LNCaP clone FGC (cell line): ENCODE measurements at regions not wholly inside any gene's neighbourhood (a gene's known extent, or its start where the extent isn't known, plus 50 kb on each side); places are given as distances from the start of the nearest gene placed in this dataset.

Experiments used
- DNase-seq: peaks from one replicate; pipeline ENCODE4 v3.0.0-alpha.2; 2011; ENCODE audit warnings: low read depth
- H3K4me3 ChIP-seq: 2 replicates; pipeline ENCODE4 v1.5.1; 2011; ENCODE audit warnings: mild to moderate bottlenecking, low read depth, low read length, control low read depth
- TF ChIP-seq, protein P1 (sequence below): IDR thresholded peaks from 2 replicates; pipeline ENCODE4 v1.5.1; 2012; ENCODE audit warnings: mild to moderate bottlenecking; ENCODE audit not compliant: control insufficient read depth, insufficient read depth; ENCODE audit errors: extremely low read depth

DNA sequence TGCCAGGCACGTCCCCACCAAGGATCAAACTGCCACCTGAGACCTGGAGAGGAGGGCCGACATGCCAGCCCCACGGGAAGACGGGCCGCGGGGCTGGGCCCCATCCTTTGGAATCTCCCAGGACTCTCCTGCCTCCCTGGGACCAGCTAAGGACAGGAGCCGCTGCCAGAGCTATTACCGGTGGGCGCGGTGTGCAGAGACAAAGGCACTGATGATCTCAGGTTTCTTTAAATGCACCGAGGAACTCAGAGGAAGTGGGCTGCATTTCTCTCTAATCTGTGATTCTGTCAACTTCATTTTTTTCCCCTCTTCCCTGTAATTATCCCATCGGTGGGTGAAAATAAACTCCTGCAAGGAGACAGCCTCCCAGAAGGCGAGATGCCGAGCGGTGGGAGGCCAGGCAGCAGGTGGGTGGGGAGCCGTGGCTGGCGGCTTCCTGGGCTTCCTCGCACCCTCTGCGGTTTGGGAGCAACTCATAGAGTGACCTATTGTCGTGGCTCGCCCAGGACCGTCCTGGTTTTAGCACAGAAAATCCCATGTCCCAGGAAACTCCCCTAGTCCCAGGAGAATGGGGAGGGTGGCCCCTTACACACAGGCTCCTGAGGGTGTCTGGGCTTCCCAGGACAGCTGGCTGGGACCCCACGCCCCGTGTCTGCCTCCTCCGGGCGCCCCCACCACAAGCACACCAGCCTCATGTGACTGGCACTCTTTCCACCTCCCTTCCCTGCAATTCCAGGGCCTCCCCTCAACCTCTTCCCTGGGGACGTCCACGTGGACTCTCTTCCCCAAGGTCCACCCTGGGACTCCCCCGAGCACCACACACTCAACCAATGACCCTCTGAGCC lies 62.3 kb upstream of the ADRA2C start:
- TF ChIP-seq, protein P1, sequence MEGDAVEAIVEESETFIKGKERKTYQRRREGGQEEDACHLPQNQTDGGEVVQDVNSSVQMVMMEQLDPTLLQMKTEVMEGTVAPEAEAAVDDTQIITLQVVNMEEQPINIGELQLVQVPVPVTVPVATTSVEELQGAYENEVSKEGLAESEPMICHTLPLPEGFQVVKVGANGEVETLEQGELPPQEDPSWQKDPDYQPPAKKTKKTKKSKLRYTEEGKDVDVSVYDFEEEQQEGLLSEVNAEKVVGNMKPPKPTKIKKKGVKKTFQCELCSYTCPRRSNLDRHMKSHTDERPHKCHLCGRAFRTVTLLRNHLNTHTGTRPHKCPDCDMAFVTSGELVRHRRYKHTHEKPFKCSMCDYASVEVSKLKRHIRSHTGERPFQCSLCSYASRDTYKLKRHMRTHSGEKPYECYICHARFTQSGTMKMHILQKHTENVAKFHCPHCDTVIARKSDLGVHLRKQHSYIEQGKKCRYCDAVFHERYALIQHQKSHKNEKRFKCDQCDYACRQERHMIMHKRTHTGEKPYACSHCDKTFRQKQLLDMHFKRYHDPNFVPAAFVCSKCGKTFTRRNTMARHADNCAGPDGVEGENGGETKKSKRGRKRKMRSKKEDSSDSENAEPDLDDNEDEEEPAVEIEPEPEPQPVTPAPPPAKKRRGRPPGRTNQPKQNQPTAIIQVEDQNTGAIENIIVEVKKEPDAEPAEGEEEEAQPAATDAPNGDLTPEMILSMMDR: no peak
- H3K4me3 ChIP-seq: no peak overlapping the region
- no peak for DNase-seq

GRCh38 chr4:3703343-3703676 lies 62.9 kb upstream of the ADRA2C start:
- H3K4me3 ChIP-seq: no peak overlapping the region
- TF ChIP-seq, protein P1: no peak
- DNase-seq: no peak

- no peak overlapping the region for H3K4me3 ChIP-seq
- TF ChIP-seq, protein P1: no peak
- DNase-seq: no peak
These were observed 63.5 kb upstream of the ADRA2C start for GRCh38 chr4:3702561-3703221.

- TF ChIP-seq, protein P1: no peak
- H3K4me3 ChIP-seq: no peak overlapping the region
- no peak for DNase-seq
These were observed 64.2 kb upstream of the ADRA2C start for GRCh38 chr4:3701736-3702560.

DNA sequence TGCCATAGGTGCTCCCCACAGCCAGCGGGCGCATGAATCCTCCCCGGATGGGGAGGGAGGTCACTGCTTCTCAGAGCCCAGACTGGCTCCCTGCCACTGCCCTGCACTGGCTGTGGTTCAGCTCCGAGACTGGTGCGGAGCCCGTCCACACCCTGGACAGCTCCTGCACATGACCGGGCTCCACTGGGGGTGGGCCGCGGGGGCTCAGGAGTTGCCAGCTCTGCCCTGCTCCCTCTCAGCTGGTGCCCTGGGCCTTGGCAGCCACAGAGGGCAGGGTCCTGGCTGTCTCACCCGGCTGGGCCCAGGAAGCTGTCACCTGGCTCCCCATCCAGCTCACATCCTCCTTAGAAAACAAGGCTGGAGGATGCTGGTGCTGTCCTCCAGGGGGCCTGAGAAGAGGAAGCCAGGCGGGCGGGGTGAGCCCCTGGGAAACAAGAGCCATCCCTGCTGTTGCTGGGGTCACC lies 64.9 kb upstream of the ADRA2C start:
- TF ChIP-seq, protein P1: no peak
- H3K4me3 ChIP-seq: no peak overlapping the region
- no peak for DNase-seq

DNA sequence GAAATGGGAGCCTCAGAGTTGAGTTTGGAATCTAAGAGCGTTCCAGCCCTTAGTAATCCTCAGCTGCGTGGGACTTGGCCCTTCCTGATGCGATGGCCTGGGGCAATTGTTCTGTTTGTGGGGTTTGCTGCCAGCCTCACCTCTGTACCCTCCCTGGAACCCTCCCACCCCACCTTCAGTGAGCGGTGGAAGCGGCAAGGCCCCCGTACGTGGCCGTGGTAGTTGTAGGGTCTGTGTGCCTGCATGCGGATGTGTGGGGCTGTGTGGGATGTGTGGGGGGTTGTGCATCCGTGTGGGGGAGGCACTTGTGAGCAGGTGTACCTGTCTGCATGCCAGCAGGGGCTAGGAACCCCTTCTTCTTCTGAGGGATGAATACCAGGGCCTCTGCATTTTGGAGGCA lies 65.4 kb upstream of the ADRA2C start:
- TF ChIP-seq, protein P1: no peak
- no peak for DNase-seq
- H3K4me3 ChIP-seq: no peak overlapping the region
